ENCODE measurements at regions not wholly inside any gene's neighbourhood (a gene's known extent, or its start where the extent isn't known, plus 50 kb on each side); places are given as distances from the start of the nearest gene placed in this dataset.

- TF ChIP-seq, protein P1, sequence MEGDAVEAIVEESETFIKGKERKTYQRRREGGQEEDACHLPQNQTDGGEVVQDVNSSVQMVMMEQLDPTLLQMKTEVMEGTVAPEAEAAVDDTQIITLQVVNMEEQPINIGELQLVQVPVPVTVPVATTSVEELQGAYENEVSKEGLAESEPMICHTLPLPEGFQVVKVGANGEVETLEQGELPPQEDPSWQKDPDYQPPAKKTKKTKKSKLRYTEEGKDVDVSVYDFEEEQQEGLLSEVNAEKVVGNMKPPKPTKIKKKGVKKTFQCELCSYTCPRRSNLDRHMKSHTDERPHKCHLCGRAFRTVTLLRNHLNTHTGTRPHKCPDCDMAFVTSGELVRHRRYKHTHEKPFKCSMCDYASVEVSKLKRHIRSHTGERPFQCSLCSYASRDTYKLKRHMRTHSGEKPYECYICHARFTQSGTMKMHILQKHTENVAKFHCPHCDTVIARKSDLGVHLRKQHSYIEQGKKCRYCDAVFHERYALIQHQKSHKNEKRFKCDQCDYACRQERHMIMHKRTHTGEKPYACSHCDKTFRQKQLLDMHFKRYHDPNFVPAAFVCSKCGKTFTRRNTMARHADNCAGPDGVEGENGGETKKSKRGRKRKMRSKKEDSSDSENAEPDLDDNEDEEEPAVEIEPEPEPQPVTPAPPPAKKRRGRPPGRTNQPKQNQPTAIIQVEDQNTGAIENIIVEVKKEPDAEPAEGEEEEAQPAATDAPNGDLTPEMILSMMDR (IDR thresholded peaks at IDR 0.05): no peak
- TF ChIP-seq POLR2AphosphoS5 (IDR thresholded peaks at IDR 0.05): no peak
Measured at GRCh38 chr2:66633631-66634030, 198.7 kb downstream of the MEIS1 start.
